A673 (cell line): ENCODE measurements at regions not wholly inside any gene's neighbourhood (a gene's known extent, or its start where the extent isn't known, plus 50 kb on each side); places are given as distances from the start of the nearest gene placed in this dataset.

Source experiments
- BruUV-seq: library from RNA; stranded (reverse); fragments of 400-500 nt; replicated peaks from 2 replicates; lab custom pipeline; 2021; lab: Mats Ljungman, UMichigan
- CTCF ChIA-PET: fragments of 300-600 bp; sonication (Branson Sonifier 250); formaldehyde crosslinking; loops from one replicate; lab custom pipeline; 2022; ENCODE audit warnings: antibody characterized with exemption; lab: Charles Lee
- POLR2A ChIA-PET: fragments of 300-600 bp; sonication (Branson Sonifier 250); formaldehyde crosslinking; loops from one replicate; lab custom pipeline; 2022; ENCODE audit warnings: antibody characterized with exemption; ENCODE audit not compliant: low non-redundant PET; lab: Charles Lee
- DNase-seq: peaks from one replicate; pipeline ENCODE4 v3.0.0-alpha.2; 2015; ENCODE audit warnings: low spot score
- H3K27ac ChIP-seq: fragments of 200-600 bp; sonication (generic); 2 replicates; pipeline ENCODE4 v1.5.1; 2016; ENCODE audit warnings: mixed run types, low read depth, mild to moderate bottlenecking, mixed read lengths, antibody characterized with exemption, low read length; ENCODE audit not compliant: poor library complexity, severe bottlenecking
- H3K27me3 ChIP-seq: fragments of 200-600 bp; sonication (generic); replicated peaks from 2 replicates; pipeline ENCODE4 v1.6.1; 2017; ENCODE audit warnings: mixed run types, low read depth, mild to moderate bottlenecking, mixed read lengths, antibody characterized with exemption, low read length; ENCODE audit not compliant: insufficient read depth, poor library complexity
- H3K36me3 ChIP-seq: fragments of 200-600 bp; sonication (generic); 2 replicates; pipeline ENCODE4 v1.6.1; 2016; ENCODE audit warnings: mixed run types, mild to moderate bottlenecking, mixed read lengths, antibody characterized with exemption, low read length; ENCODE audit not compliant: insufficient read depth, poor library complexity, severe bottlenecking
- H3K4me1 ChIP-seq: fragments of 200-600 bp; sonication (generic); 2 replicates; pipeline ENCODE4 v1.6.1; 2017; ENCODE audit warnings: mixed run types, mild to moderate bottlenecking, mixed read lengths, antibody characterized with exemption, low read length; ENCODE audit not compliant: insufficient read depth, poor library complexity, severe bottlenecking
- H3K4me3 ChIP-seq: fragments of 200-600 bp; sonication (generic); 2 replicates; pipeline ENCODE4 v1.5.1; 2016; ENCODE audit warnings: low read depth, mixed run types, mild to moderate bottlenecking, mixed read lengths, low read length; ENCODE audit not compliant: poor library complexity, severe bottlenecking
- H3K9me3 ChIP-seq: fragments of 200-600 bp; sonication (generic); 2 replicates; pipeline ENCODE4 v1.6.1; 2016; ENCODE audit warnings: mixed run types, low read depth, mild to moderate bottlenecking, mixed read lengths, antibody characterized with exemption, low read length; ENCODE audit not compliant: poor library complexity, severe bottlenecking
- CTCF ChIP-seq: fragments of 300-800, 200-600 bp; sonication (generic); conservative IDR thresholded peaks from 2 replicates; pipeline ENCODE4 v1.5.1; 2017; ENCODE audit warnings: low read depth, mild to moderate bottlenecking, antibody characterized with exemption, low read length, moderate library complexity, mixed read lengths
- EZH2 ChIP-seq: fragments of 200-600 bp; sonication (generic); IDR thresholded peaks from 2 replicates; pipeline ENCODE4 v1.6.1; 2017; ENCODE audit warnings: borderline replicate concordance, low read depth, mild to moderate bottlenecking, mixed read lengths, antibody characterized with exemption, low read length; ENCODE audit not compliant: poor library complexity, severe bottlenecking
- intact Hi-C: fragments of 100-400 bp; cut with micrococcal nuclease; formaldehyde crosslinking; loops from one replicate; pipeline ENCODE4 v1.10.0; 2022; ENCODE audit not compliant: unreplicated experiment

- Histone ChIP-seq H3K36me3 (no peaks in the 10 kb centered on the region), H3K4me3 (no peak overlapping the region), H3K27me3 (no peaks in the 10 kb centered on the region), H3K4me1 (no peaks in the 10 kb centered on the region), H3K27ac (no peak overlapping the region), H3K9me3 (no peaks in the 10 kb centered on the region)
- TF ChIP-seq EZH2 (no peak), CTCF (no peak)
- ChIA-PET POLR2A (no interaction called here), CTCF (no interaction called here)
- BruUV-seq, result no TSS peak
- no peak for DNase-seq
- intact Hi-C loops, result no loop called here
These were observed 108.9 kb upstream of the STXBP5 start for GRCh38 chr6:147095316-147095715.

GRCh38 chr6:147099974-147100373 lies 104.2 kb upstream of the STXBP5 start:
- intact Hi-C loops, result no loop called here
- no peaks in the 10 kb centered on the region for H3K4me1 ChIP-seq
- H3K27me3 ChIP-seq, result no peaks in the 10 kb centered on the region
- no peak for DNase-seq
- BruUV-seq, result no TSS peak
- TF ChIP-seq CTCF (no peak), EZH2 (no peak)
- no peaks in the 10 kb centered on the region for H3K36me3 ChIP-seq
- POLR2A ChIA-PET, result interaction anchor here (0.5 kb wide), 1 partner anchor 484 kb away, joined by 5 read pairs; no protein-coding TSS in a partner anchor
- CTCF ChIA-PET, result no interaction called here
- H3K27ac ChIP-seq, result no peak overlapping the region
- no peaks in the 10 kb centered on the region for H3K9me3 ChIP-seq
- no peak overlapping the region for H3K4me3 ChIP-seq

GRCh38 chr6:147103007-147103406 lies 101.2 kb upstream of the STXBP5 start:
- Histone ChIP-seq H3K4me3 (no peak overlapping the region), H3K4me1 (no peaks in the 10 kb centered on the region)
- intact Hi-C loops, result no loop called here

More at GRCh38 chr6:147103007-147103406, 101.2 kb upstream of the STXBP5 start:
- H3K36me3 ChIP-seq, result no peaks in the 10 kb centered on the region
- ChIA-PET POLR2A (no interaction called here), CTCF (no interaction called here)
- TF ChIP-seq EZH2 (no peak), CTCF (no peak)
- H3K27me3 ChIP-seq, result no peaks in the 10 kb centered on the region
- no peak overlapping the region for H3K27ac ChIP-seq
- BruUV-seq, result no TSS peak
- H3K9me3 ChIP-seq, result no peaks in the 10 kb centered on the region
- DNase-seq, result no peak
